Fibroblast of lung (primary cell): ENCODE measurements at regions not wholly inside any gene's neighbourhood (a gene's known extent, or its start where the extent isn't known, plus 50 kb on each side); places are given as distances from the start of the nearest gene placed in this dataset.

ENCODE experiments used
- DNase-seq, 2 donors: peaks; one replicate each; pipeline versions ENCODE4 v3.0.0 to v3.0.0-alpha.2; 2010; ENCODE audit warnings: low read depth in 2 of 2
- H2AFZ ChIP-seq: 2 replicates; pipeline ENCODE4 v1.5.1; 2012; ENCODE audit warnings: low read length, control low read depth, inconsistent platforms
- H3K27ac ChIP-seq: 2 replicates; pipeline ENCODE4 v1.5.1; 2011; ENCODE audit warnings: low read length, control low read depth; ENCODE audit not compliant: insufficient read depth
- H3K27me3 ChIP-seq: 2 replicates; pipeline ENCODE4 v1.5.1; 2011; ENCODE audit warnings: mild to moderate bottlenecking, low read length; ENCODE audit not compliant: control insufficient read depth, insufficient read depth
- H3K36me3 ChIP-seq: 2 replicates; pipeline ENCODE4 v1.5.1; 2011; ENCODE audit warnings: low read length; ENCODE audit not compliant: control insufficient read depth, insufficient read depth
- H3K4me1 ChIP-seq: 2 replicates; pipeline ENCODE4 v1.5.1; 2011; ENCODE audit warnings: low read length; ENCODE audit not compliant: control insufficient read depth, insufficient read depth; ENCODE audit errors: extremely low read depth
- H3K4me2 ChIP-seq: 2 replicates; pipeline ENCODE4 v1.5.1; 2011; ENCODE audit warnings: low read length, control low read depth; ENCODE audit not compliant: insufficient read depth; ENCODE audit errors: extremely low read depth
- H3K4me3 ChIP-seq, 4 experiments: fragments of 200-600 bp in 1 of 4; sonication (generic) in 1 of 4; replicated peaks in 1 of 4; 2 replicates each; pipeline ENCODE4 v1.5.1; 2011 to 2016; ENCODE audit warnings: low read length in 4 of 4, low read depth in 3 of 4, mild to moderate bottlenecking in 3 of 4, control low read depth in 2 of 4, inconsistent platforms in 1 of 4, mixed read lengths in 1 of 4; ENCODE audit not compliant: insufficient read depth in 1 of 4; ENCODE audit errors: control extremely low read depth in 1 of 4
- H3K79me2 ChIP-seq: 2 replicates; pipeline ENCODE4 v1.5.1; 2012; ENCODE audit warnings: mild to moderate bottlenecking, low read length, inconsistent platforms; ENCODE audit not compliant: control insufficient read depth, insufficient read depth
- H3K9ac ChIP-seq: 2 replicates; pipeline ENCODE4 v1.5.1; 2011; ENCODE audit warnings: mild to moderate bottlenecking, low read length, control low read depth; ENCODE audit not compliant: insufficient read depth
- H3K9me3 ChIP-seq: 2 replicates; pipeline ENCODE4 v1.5.1; 2012; ENCODE audit warnings: low read depth, low read length; ENCODE audit not compliant: control insufficient read depth, insufficient read depth
- H4K20me1 ChIP-seq: 2 replicates; pipeline ENCODE4 v1.5.1; 2011; ENCODE audit warnings: low read length; ENCODE audit not compliant: control insufficient read depth, insufficient read depth; ENCODE audit errors: extremely low read depth
- CTCF ChIP-seq, 2 donors: IDR thresholded peaks in 1 of 2; conservative IDR thresholded peaks in 1 of 2; 1 replicate in 1 of 2; 2 replicates in 1 of 2; pipeline ENCODE4 v1.5.1; 2011 to 2012; ENCODE audit warnings: low read length in 2 of 2, control low read depth in 1 of 2, inconsistent platforms in 1 of 2, low read depth in 1 of 2, mild to moderate bottlenecking in 1 of 2
- EZH2 ChIP-seq: IDR thresholded peaks from 2 replicates; pipeline ENCODE4 v1.5.1; 2012; ENCODE audit warnings: low read length, control low read depth, mild to moderate bottlenecking; ENCODE audit errors: missing control alignments

- Histone ChIP-seq H3K4me1 (no peaks in the 10 kb centered on the region), H3K4me3 (no peak overlapping the region), H3K27me3 (no peaks in the 10 kb centered on the region), H2AFZ (no peak overlapping the region), H3K9me3 (peaks cover 3% of the 10 kb centered on the region), H3K9ac (no peak overlapping the region), H3K4me2 (no peak overlapping the region), H3K36me3 (no peaks in the 10 kb centered on the region), H4K20me1 (no peaks in the 10 kb centered on the region), H3K27ac (no peak overlapping the region), H3K79me2 (no peaks in the 10 kb centered on the region)
- DNase-seq, result no peak
- TF ChIP-seq EZH2 (no peak), CTCF (conservative IDR thresholded peaks at IDR 0.05 in 1 of 2, IDR thresholded peaks at IDR 0.05 in 1 of 2; ENCODE audit: low read depth in 1 of 2, low read length in 2 of 2) (no peak)
These were observed 123.4 kb downstream of the HMX1 start for GRCh38 chr4:8748236-8748575.

GRCh38 chr4:8747467-8748235, 124.0 kb downstream of the HMX1 start:
- H3K9ac ChIP-seq, result no peak overlapping the region
- H3K4me1 ChIP-seq, result no peaks in the 10 kb centered on the region
- peaks cover 3% of the 10 kb centered on the region for H3K9me3 ChIP-seq
- H2AFZ ChIP-seq, result no peak overlapping the region
- TF ChIP-seq CTCF (conservative IDR thresholded peaks at IDR 0.05 in 1 of 2, IDR thresholded peaks at IDR 0.05 in 1 of 2; ENCODE audit: low read depth in 1 of 2, low read length in 2 of 2) (no peak), EZH2 (no peak)
- no peaks in the 10 kb centered on the region for H3K79me2 ChIP-seq
- no peak overlapping the region for H3K27ac ChIP-seq
- H3K27me3 ChIP-seq, result no peaks in the 10 kb centered on the region
- no peaks in the 10 kb centered on the region for H3K36me3 ChIP-seq
- no peak overlapping the region for H3K4me2 ChIP-seq
- no peak for DNase-seq
- no peak overlapping the region for H3K4me3 ChIP-seq
- no peaks in the 10 kb centered on the region for H4K20me1 ChIP-seq

- peaks cover 3% of the 10 kb centered on the region for H3K9me3 ChIP-seq
- H3K4me3 ChIP-seq, result no peak overlapping the region
- H4K20me1 ChIP-seq, result no peaks in the 10 kb centered on the region
- no peaks in the 10 kb centered on the region for H3K79me2 ChIP-seq
- no peaks in the 10 kb centered on the region for H3K4me1 ChIP-seq
- H3K27me3 ChIP-seq, result no peaks in the 10 kb centered on the region
- no peak overlapping the region for H2AFZ ChIP-seq
- DNase-seq, result no peak
- H3K4me2 ChIP-seq, result no peak overlapping the region
- TF ChIP-seq CTCF (conservative IDR thresholded peaks at IDR 0.05 in 1 of 2, IDR thresholded peaks at IDR 0.05 in 1 of 2; ENCODE audit: low read depth in 1 of 2, low read length in 2 of 2), result no peak
- no peak for TF ChIP-seq EZH2
- H3K27ac ChIP-seq, result no peak overlapping the region
- H3K9ac ChIP-seq, result no peak overlapping the region
- H3K36me3 ChIP-seq, result no peaks in the 10 kb centered on the region
These were observed 124.8 kb downstream of the HMX1 start for GRCh38 chr4:8746523-8747466.
